Stomach (tissue), 4 donors: ENCODE measurements at regions not wholly inside any gene's neighbourhood (a gene's known extent, or its start where the extent isn't known, plus 50 kb on each side); places are given as distances from the start of the nearest gene placed in this dataset.

Experiments
- CTCF ChIP-seq, 7 experiments: fragments of 450-650 bp in 4 of 7; fragments of 200-600 bp in 3 of 7; sonication (generic) in 3 of 7; IDR thresholded peaks; one replicate each; pipeline ENCODE4 v1.5.1; 2016 to 2019; ENCODE audit warnings: antibody characterized with exemption in 7 of 7, control low read depth in 2 of 7, mild to moderate bottlenecking in 1 of 7
- POLR2A ChIP-seq, 4 donors: fragments of 450-650 bp; IDR thresholded peaks; one replicate each; pipeline ENCODE4 v1.6.1; 2016; ENCODE audit warnings: antibody characterized with exemption in 4 of 4, control low read depth in 2 of 4, mild to moderate bottlenecking in 1 of 4, moderate library complexity in 1 of 4
- POLR2AphosphoS5 ChIP-seq, 3 donors: sonication (generic); formaldehyde crosslinking; IDR thresholded peaks; one replicate each; pipeline ENCODE4 v1.6.1; 2016; ENCODE audit warnings: antibody characterized with exemption in 3 of 3

DNA sequence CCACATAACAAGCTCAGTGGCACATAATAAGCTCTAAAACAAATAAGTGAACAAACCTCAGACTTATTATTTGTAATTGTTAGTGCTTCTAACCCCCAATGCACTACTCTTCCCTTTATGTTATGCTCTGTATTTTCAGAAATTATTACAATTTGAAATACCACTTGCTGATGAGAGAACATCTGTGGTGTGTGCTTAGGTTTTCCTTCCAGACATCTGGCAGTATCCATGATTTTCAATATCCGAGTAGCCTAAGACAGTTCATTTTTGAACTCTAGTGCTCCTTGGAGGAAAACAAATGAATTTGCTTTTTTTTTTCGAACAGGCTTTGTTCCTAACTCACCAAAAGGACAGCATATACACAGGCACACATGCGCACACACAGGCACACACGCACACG, 278.7 kb upstream of the CLNK start:
- TF ChIP-seq POLR2A (IDR thresholded peaks at IDR 0.05) (no peak), CTCF (IDR thresholded peaks at IDR 0.05) (no peak), POLR2AphosphoS5 (IDR thresholded peaks at IDR 0.05) (no peak)
